Neural cell (in vitro differentiated cells): ENCODE measurements at regions not wholly inside any gene's neighbourhood (a gene's known extent, or its start where the extent isn't known, plus 50 kb on each side); places are given as distances from the start of the nearest gene placed in this dataset.

ENCODE experiments used
- H2AFZ ChIP-seq: fragments of 200-600, 300-800 bp; sonication (generic), shearing (Covaris generic); 2 replicates; pipeline ENCODE4 v1.6.0; 2014; ENCODE audit warnings: low read depth, mild to moderate bottlenecking, antibody characterized with exemption, low read length, moderate library complexity
- H3F3A ChIP-seq: fragments of 200-600 bp; shearing (Covaris generic); 2 replicates; pipeline ENCODE4 v1.6.1; 2016; ENCODE audit warnings: mild to moderate bottlenecking, moderate library complexity, mixed read lengths, antibody characterized with exemption, low read length; ENCODE audit not compliant: insufficient read depth, poor library complexity, severe bottlenecking
- H3K27ac ChIP-seq: fragments of 200-600, 300-800 bp; sonication (generic), shearing (Covaris generic); 2 replicates; pipeline ENCODE4 v1.5.1; 2014; ENCODE audit warnings: mild to moderate bottlenecking, low read length, moderate library complexity
- H3K27me3 ChIP-seq: fragments of 300-800, 200-600 bp; sonication (generic), shearing (Covaris generic); 2 replicates; pipeline ENCODE4 v1.6.0; 2014; ENCODE audit warnings: mild to moderate bottlenecking, low read depth, low read length, moderate library complexity; ENCODE audit not compliant: insufficient read depth
- H3K36me3 ChIP-seq: fragments of 300-800, 200-600 bp; sonication (generic), shearing (Covaris generic); 2 replicates; pipeline ENCODE4 v1.5.1; 2014; ENCODE audit warnings: mild to moderate bottlenecking, antibody characterized with exemption, low read length, moderate library complexity; ENCODE audit not compliant: insufficient read depth
- H3K4me2 ChIP-seq: fragments of 300-800, 200-600 bp; sonication (generic), shearing (Covaris generic); 2 replicates; pipeline ENCODE4 v1.6.0; 2014; ENCODE audit warnings: mild to moderate bottlenecking, low read length
- H3K4me3 ChIP-seq: fragments of 300-800, 200-600 bp; sonication (generic), shearing (Covaris generic); 2 replicates; pipeline ENCODE4 v1.5.1; 2014; ENCODE audit warnings: mild to moderate bottlenecking, low read length, moderate library complexity
- H3K79me2 ChIP-seq: fragments of 200-600 bp; shearing (Covaris generic); replicated peaks from 2 replicates; pipeline ENCODE4 v1.6.0; 2014; ENCODE audit warnings: mild to moderate bottlenecking, low read length, moderate library complexity; ENCODE audit not compliant: insufficient read depth
- H3K9ac ChIP-seq: fragments of 300-800, 200-600 bp; sonication (generic), shearing (Covaris generic); 2 replicates; pipeline ENCODE4 v1.6.1; 2016; ENCODE audit warnings: mild to moderate bottlenecking, low read length, mixed read lengths
- H3K9me2 ChIP-seq: fragments of 200-600 bp; shearing (Covaris generic); 2 replicates; pipeline ENCODE4 v1.6.1; 2016; ENCODE audit warnings: mild to moderate bottlenecking, low read length, mixed read lengths; ENCODE audit not compliant: insufficient read depth
- H3K9me3 ChIP-seq: fragments of 200-600, 300-800 bp; sonication (generic), shearing (Covaris generic); 2 replicates; pipeline ENCODE4 v1.6.1; 2016; ENCODE audit warnings: mild to moderate bottlenecking, mixed run types, low read length, moderate library complexity, mixed read lengths
- H4K20me1 ChIP-seq: fragments of 200-600 bp; shearing (Covaris generic); 2 replicates; pipeline ENCODE4 v1.6.1; 2016; ENCODE audit warnings: mild to moderate bottlenecking, mixed run types; ENCODE audit not compliant: insufficient read depth
- CTCF ChIP-seq: fragments of 450-650 bp; IDR thresholded peaks from 2 replicates; pipeline ENCODE4 v1.5.1; 2014; ENCODE audit warnings: antibody characterized with exemption, mild to moderate bottlenecking, moderate library complexity; ENCODE audit not compliant: poor library complexity, severe bottlenecking
- EP300 ChIP-seq: fragments of 450-650 bp; conservative IDR thresholded peaks from 2 replicates; pipeline ENCODE4 v1.6.1; 2014; ENCODE audit warnings: antibody characterized with exemption, mild to moderate bottlenecking, moderate library complexity; ENCODE audit not compliant: poor library complexity, severe bottlenecking
- EZH2 ChIP-seq: fragments of 200-600, 300-800 bp; shearing (Covaris generic), sonication (generic); IDR thresholded peaks from 2 replicates; pipeline ENCODE4 v1.6.1; 2014; ENCODE audit warnings: antibody characterized with exemption, low read length, borderline replicate concordance, mild to moderate bottlenecking; ENCODE audit not compliant: insufficient read depth, poor library complexity, severe bottlenecking
- MXI1 ChIP-seq: fragments of 450-650 bp; conservative IDR thresholded peaks from 2 replicates; pipeline ENCODE4 v1.6.1; 2014; ENCODE audit warnings: antibody characterized with exemption, mild to moderate bottlenecking; ENCODE audit not compliant: poor library complexity, severe bottlenecking
- POLR2AphosphoS5 ChIP-seq: IDR thresholded peaks from 2 replicates; pipeline ENCODE4 v1.6.1; 2012
- RAD21 ChIP-seq: fragments of 450-650 bp; conservative IDR thresholded peaks from 2 replicates; pipeline ENCODE4 v1.6.1; 2014; ENCODE audit warnings: antibody characterized with exemption, mild to moderate bottlenecking, moderate library complexity
- SMC3 ChIP-seq: fragments of 450-650 bp; conservative IDR thresholded peaks from 2 replicates; pipeline ENCODE4 v1.6.1; 2014; ENCODE audit warnings: antibody characterized with exemption, mild to moderate bottlenecking, moderate library complexity; ENCODE audit not compliant: poor library complexity
- TAF1 ChIP-seq: IDR thresholded peaks from 2 replicates; pipeline ENCODE4 v1.6.1; 2012; ENCODE audit warnings: low read depth
- TF ChIP-seq, protein P1 (sequence below): IDR thresholded peaks from 2 replicates; pipeline ENCODE4 v1.6.1; 2012; ENCODE audit warnings: borderline replicate concordance

DNA sequence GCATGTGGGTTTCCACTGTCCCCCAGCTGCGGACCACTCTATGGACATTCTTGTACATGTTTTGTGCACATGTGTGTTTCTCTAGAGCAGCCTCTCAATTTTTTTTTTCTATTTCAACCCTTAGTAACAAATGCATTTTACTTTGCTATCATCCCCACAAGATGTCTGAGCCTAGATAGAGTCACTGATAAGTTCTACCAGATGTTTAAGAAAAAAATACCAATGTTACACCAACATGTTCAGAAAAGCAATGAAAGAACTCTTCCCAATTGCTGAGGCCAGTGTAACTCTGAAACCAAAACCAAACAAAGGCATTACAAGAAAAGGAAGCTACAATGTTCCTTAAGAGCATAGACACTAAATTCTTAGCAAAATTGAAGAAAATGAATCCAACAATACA lies 218.5 kb downstream of the CXCL12 start:
- Histone ChIP-seq H3K9me3 (no peaks in the 10 kb centered on the region), H3K4me3 (no peak overlapping the region), H3F3A (no peaks in the 10 kb centered on the region), H3K9ac (no peak overlapping the region), H3K36me3 (no peaks in the 10 kb centered on the region), H3K27me3 (no peaks in the 10 kb centered on the region), H3K27ac (no peak overlapping the region), H3K4me2 (no peak overlapping the region), H4K20me1 (no peaks in the 10 kb centered on the region), H3K79me2 (no peaks in the 10 kb centered on the region), H3K9me2 (no peaks in the 10 kb centered on the region), H2AFZ (no peak overlapping the region)
- TF ChIP-seq EZH2 (no peak), EP300 (no peak), CTCF (no peak), RAD21 (no peak), SMC3 (no peak), TAF1 (no peak), POLR2AphosphoS5 (no peak), MXI1 (no peak)
- TF ChIP-seq, protein P1, sequence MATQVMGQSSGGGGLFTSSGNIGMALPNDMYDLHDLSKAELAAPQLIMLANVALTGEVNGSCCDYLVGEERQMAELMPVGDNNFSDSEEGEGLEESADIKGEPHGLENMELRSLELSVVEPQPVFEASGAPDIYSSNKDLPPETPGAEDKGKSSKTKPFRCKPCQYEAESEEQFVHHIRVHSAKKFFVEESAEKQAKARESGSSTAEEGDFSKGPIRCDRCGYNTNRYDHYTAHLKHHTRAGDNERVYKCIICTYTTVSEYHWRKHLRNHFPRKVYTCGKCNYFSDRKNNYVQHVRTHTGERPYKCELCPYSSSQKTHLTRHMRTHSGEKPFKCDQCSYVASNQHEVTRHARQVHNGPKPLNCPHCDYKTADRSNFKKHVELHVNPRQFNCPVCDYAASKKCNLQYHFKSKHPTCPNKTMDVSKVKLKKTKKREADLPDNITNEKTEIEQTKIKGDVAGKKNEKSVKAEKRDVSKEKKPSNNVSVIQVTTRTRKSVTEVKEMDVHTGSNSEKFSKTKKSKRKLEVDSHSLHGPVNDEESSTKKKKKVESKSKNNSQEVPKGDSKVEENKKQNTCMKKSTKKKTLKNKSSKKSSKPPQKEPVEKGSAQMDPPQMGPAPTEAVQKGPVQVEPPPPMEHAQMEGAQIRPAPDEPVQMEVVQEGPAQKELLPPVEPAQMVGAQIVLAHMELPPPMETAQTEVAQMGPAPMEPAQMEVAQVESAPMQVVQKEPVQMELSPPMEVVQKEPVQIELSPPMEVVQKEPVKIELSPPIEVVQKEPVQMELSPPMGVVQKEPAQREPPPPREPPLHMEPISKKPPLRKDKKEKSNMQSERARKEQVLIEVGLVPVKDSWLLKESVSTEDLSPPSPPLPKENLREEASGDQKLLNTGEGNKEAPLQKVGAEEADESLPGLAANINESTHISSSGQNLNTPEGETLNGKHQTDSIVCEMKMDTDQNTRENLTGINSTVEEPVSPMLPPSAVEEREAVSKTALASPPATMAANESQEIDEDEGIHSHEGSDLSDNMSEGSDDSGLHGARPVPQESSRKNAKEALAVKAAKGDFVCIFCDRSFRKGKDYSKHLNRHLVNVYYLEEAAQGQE: no peak

GRCh38 chr10:44164251-44164956 lies 220.5 kb downstream of the CXCL12 start:
- Histone ChIP-seq H3K36me3 (no peaks in the 10 kb centered on the region), H3K9me2 (no peaks in the 10 kb centered on the region), H3F3A (no peaks in the 10 kb centered on the region), H2AFZ (no peak overlapping the region), H3K27ac (no peak overlapping the region), H4K20me1 (no peaks in the 10 kb centered on the region), H3K4me3 (no peak overlapping the region), H3K4me2 (no peak overlapping the region), H3K9me3 (no peaks in the 10 kb centered on the region), H3K79me2 (no peaks in the 10 kb centered on the region), H3K9ac (no peak overlapping the region), H3K27me3 (no peaks in the 10 kb centered on the region)
- TF ChIP-seq SMC3: no peak
- no peak for TF ChIP-seq TAF1
- no peak for TF ChIP-seq EP300
- TF ChIP-seq, protein P1: no peak
- no peak for TF ChIP-seq POLR2AphosphoS5
- no peak for TF ChIP-seq EZH2
- no peak for TF ChIP-seq MXI1
- TF ChIP-seq RAD21: no peak
- TF ChIP-seq CTCF: no peak
